G401 (cell line): ENCODE measurements at regions not wholly inside any gene's neighbourhood (a gene's known extent, or its start where the extent isn't known, plus 50 kb on each side); places are given as distances from the start of the nearest gene placed in this dataset.

ENCODE experiments used
- DNase-seq: peaks from one replicate; pipeline ENCODE4 v3.0.0-alpha.2; 2015; ENCODE audit warnings: low spot score
- in situ Hi-C: cut with HindIII; loops from 2 replicates; pipeline ENCODE4 v1.10.0; 2016; ENCODE audit warnings: low sequenced_read_pairs, mixed read lengths

- in situ Hi-C loops: no loop called here
- no peak for DNase-seq
Observed at GRCh38 chr9:118325757-118326156, 621.6 kb downstream of the TLR4 start.

DNA sequence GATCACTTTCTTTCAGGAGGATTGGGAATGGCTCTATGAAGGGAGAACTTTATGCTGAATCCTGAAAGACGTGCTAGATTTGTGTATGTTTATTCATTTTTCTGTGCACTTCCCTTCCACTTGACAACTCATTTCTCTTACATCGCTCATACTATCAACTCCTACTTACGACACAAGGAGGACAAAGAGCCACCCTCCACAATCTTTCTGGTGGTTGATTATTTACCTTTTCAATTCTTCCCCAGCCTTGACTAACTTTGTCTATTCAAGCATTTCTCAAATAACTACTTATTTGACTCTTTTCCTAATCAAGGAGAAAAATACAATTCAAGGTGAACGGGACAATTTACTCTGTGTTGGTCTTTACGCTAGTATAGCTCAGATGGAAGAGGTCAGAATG lies 622.1 kb downstream of the TLR4 start:
- DNase-seq: no peak
- in situ Hi-C loops: no loop called here

DNA sequence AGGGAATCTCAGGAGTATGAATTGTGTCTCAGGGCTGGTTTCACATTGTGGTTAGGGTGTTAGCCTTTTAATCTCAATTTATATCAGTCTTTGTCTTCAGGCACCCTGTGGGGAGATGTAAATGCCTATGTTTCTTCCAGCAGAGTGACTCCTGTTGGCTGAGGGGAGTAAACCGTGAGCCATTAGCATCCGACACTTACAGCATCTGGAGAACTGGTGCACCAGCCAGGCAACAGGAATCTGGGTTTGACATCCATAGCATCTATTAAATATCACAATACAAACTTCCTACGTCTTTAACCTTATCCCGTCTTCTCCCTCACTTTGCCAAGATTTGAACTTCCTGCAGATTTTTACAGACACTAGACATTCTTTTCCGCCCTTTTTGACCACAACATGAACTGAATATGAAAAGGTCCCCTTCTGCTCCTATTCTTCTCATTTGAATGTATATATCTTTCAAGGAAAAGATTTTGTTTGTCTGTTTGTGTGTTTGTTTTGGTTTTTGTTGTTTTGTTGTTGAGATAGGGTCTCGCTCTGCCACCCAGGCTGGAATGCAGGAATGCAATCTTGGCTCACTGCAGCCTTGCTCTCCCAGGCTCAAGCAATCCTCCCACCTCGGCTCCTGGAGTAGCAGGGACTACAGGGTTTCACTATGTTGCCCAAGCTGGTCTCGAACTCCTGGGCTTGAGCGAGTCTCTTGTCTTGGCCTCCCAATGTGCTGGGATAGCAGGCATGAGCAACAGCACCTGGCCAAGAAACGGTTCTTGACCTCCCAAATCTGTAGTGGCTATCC lies 626.2 kb downstream of the TLR4 start:
- no peak for DNase-seq
- in situ Hi-C loops: no loop called here

- peak; percentile 54 for DNase-seq
Observed at GRCh38 chr9:118331622-118332045, 627.4 kb downstream of the TLR4 start.

GRCh38 chr9:118336250-118336942 lies 632.2 kb downstream of the TLR4 start:
- DNase-seq: no peak
- in situ Hi-C loops: no loop called here

More at GRCh38 chr9:118331622-118332045, 627.4 kb downstream of the TLR4 start:
- in situ Hi-C loops: no loop called here

DNA sequence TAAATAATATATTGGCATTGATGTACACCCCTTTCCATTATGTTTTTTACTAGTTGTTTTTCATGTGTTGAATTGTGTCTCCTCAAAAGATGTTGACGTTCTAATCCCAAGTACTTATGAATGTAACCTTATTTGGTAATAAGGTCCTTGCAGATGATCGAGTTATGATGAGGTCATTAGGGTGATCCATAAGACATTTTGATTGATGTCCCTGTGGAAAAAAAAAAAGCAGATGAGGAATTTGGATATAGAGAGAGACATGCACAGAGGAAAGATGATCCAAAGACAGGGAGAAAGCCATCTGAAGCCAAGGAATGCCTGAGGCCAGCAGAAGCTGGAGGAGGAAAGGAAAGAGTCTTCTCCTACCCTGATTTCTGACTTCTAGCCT lies 632.7 kb downstream of the TLR4 start:
- DNase-seq: no peak
- in situ Hi-C loops: no loop called here

DNA sequence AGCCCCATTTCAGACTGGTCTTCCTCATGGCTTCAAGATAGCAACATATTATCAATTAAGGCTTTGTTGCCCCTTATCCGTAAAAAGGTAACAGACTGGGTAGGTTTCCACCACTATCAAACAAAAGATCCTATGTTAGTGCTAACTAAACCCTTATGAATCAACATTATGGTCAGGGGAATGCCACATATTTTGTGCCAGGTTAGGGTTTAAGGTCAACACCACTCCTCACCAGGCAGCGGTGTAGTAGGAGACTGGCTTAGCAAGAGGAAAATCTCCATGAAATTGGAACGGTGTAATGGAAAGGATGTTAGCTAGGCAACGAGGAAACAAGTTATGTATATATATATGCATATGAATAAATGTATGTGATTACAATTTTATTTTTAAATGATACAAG lies 655.8 kb downstream of the TLR4 start:
- no peak for DNase-seq
- in situ Hi-C loops: no loop called here

DNA sequence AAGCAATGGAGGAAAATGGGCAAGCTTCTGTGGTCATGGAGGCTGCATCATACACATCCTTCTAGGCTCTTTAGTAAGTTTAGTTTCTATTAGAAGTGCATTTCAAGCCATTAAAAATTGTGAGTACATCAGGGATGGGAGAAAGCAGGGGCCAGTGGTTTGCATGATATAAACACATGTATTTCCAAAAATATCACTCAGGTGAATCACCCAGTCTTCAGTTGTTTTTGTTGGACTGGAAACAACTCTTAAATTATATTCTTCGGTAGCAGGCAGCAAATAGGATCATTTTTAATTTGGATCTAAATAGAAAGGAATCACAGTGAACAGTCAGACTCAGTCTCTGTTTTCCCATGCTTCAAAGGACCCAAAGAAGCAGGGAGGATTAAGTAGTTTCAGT lies 657.9 kb downstream of the TLR4 start:
- DNase-seq: no peak
- in situ Hi-C loops: no loop called here

DNA sequence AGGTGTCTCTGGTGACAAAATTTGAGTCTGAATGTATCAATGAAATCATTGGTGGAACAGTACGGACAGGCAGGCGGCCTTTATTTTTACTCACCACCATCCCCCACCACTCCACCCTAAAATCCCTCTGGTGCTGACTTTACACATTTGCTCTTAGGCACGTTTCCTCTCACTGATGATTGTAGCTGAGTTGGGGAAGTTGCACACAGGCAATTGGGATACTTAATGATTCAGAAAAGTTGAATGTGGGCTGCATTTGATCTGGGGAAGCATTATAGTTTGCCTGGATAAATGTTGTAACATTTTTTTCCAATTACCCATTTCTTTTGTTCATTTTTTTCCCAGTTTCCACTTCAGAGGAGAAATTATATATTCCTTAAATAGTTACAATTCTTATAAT lies 658.4 kb downstream of the TLR4 start:
- in situ Hi-C loops: no loop called here
- no peak for DNase-seq

- no peak for DNase-seq
- in situ Hi-C loops: no loop called here
Observed at GRCh38 chr9:118364266-118365106, 660.3 kb downstream of the TLR4 start.

DNA sequence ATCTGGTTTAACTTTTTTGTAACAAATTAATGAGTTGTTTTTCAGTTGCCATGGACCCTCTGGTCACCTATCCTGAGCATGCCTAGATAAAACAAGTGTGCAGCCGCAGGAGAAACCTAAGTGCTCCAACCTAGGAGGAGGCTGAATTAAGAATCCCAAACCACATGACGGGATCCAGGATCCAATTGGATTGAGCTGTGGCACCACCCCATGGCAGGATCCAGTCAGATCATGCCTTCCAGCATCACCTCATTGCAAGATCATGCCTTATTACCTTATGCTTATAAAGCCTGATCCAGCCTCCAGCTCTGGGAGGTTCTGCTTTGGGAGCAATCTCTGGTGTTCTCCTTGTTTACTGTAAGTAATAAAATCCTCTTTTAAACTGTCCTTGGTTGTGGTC lies 662.0 kb downstream of the TLR4 start:
- no peak for DNase-seq
- in situ Hi-C loops: no loop called here

DNA sequence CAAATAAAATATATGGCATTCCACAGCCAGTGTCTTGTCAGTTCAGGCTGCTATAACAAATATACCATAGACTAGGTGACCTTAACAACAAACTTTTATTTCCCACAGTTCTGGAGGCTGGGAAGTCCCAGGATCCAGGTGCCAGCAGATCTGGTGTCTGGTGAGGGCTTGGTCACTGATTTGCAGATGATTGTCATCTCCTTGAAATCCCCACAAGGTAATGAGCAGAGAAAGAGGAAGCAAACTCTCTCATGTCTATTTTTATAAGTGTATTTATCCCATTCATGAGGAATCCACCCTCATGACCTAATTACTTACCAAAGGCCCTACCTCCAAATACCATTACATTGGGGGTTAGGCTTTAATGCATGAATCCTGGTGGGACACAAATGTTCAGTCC lies 663.2 kb downstream of the TLR4 start:
- no peak for DNase-seq
- in situ Hi-C loops: no loop called here

DNA sequence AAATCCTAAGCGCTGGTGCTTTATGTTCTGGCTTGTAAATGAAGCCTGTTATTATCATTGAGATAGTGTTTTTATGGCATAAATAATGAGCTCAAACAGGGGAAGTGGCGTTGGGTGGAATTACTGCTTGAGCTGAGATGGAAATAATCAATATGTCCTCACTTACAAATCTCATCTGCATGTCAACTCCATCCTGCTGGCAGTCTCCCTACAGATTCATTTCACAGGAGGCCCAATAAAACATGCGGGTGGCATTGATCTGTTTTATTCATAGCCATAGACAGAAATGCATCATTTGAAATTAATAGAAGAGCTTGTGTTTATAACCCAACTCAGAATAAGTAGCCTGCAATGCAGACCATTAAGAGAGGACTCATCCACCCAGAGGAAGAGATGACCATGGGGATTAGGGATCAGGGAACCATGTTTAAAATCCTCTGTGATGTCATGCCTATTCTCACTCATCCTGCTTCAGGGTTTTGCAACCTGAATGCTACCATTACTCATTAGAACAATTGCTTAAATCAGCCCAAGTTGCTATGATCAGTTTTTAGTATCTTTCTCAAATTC lies 680.4 kb downstream of the TLR4 start:
- in situ Hi-C loops: no loop called here
- DNase-seq: no peak

DNA sequence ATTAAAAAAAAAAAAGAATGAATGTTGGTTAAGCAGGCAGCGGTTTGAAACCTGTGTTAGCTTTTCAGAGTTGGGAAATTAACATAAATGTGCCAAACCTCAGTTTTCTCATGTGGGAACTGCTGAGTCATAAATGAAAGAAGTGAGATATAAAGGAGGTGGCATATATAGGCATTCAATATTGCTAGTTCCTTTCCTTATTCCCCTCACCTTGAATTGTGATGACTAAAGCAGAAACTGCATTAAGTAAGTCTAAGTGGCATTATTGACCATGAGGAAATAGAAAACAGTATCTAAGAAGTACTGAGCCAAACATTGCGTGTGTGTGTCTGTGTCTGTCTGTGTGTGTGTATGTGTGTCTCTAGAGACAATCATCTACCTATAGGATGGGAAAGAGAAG lies 691.2 kb downstream of the TLR4 start:
- DNase-seq: no peak
- in situ Hi-C loops: no loop called here

DNA sequence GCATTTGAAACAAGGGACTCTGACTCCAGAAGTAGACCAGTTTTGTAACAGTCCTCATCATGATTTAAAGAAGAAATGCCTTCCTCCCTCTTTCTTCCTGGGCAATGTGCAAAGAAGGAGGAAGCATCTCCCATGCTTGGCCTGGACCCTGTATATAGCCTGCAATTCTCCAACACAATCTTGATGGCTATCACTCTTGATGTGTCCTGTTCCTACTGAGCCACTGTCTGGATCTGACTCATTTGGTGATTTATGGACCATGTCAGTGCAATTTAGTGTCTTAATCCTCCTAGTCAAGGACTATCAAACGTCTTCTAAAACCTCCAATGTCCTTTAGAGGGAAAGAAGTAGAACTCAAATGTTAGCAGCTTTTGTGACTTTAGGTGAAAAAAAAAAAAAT lies 697.3 kb downstream of the TLR4 start:
- in situ Hi-C loops: no loop called here
- DNase-seq: no peak

GRCh38 chr9:118414676-118415075 lies 710.5 kb downstream of the TLR4 start:
- in situ Hi-C loops: no loop called here
- DNase-seq: no peak

GRCh38 chr9:118418887-118419565 lies 714.8 kb downstream of the TLR4 start:
- DNase-seq: no peak
- in situ Hi-C loops: no loop called here

DNA sequence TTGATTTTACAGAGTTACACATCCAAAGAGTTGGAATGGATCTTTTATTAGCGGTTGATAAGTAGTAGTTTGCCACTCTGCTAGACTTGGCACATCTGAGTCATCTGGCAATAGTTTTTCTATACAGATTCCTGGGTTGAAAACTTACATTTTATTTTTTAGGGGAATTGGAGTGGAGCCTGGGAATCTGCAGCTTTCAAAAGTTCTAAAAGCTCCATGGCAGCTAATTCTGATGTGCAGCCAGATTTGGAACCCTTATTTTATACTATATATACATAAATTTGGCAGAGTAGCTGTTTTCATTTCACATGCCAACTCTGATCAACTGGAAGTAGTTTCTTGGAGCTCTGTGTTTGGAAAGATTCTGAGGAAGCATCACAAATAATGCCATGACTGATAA lies 715.5 kb downstream of the TLR4 start:
- DNase-seq: no peak
- in situ Hi-C loops: no loop called here

- in situ Hi-C loops: no loop called here
- DNase-seq: no peak
Observed at GRCh38 chr9:118422508-118422907, 718.3 kb downstream of the TLR4 start.
